GM23248 (cell line): ENCODE measurements at regions not wholly inside any gene's neighbourhood (a gene's known extent, or its start where the extent isn't known, plus 50 kb on each side); places are given as distances from the start of the nearest gene placed in this dataset.

Experiments
- EZH2 ChIP-seq: fragments of 200-600 bp; sonication (generic); IDR thresholded peaks from 2 replicates; pipeline ENCODE4 v1.6.1; 2018; ENCODE audit warnings: antibody characterized with exemption, mild to moderate bottlenecking; ENCODE audit not compliant: insufficient read depth, poor library complexity, severe bottlenecking
- EZH2phosphoT487 ChIP-seq: fragments of 200-600 bp; sonication (generic); IDR thresholded peaks from 2 replicates; pipeline ENCODE4 v1.6.1; 2018; ENCODE audit warnings: antibody characterized with exemption, moderate library complexity, mild to moderate bottlenecking, low read depth; ENCODE audit not compliant: insufficient read depth

DNA sequence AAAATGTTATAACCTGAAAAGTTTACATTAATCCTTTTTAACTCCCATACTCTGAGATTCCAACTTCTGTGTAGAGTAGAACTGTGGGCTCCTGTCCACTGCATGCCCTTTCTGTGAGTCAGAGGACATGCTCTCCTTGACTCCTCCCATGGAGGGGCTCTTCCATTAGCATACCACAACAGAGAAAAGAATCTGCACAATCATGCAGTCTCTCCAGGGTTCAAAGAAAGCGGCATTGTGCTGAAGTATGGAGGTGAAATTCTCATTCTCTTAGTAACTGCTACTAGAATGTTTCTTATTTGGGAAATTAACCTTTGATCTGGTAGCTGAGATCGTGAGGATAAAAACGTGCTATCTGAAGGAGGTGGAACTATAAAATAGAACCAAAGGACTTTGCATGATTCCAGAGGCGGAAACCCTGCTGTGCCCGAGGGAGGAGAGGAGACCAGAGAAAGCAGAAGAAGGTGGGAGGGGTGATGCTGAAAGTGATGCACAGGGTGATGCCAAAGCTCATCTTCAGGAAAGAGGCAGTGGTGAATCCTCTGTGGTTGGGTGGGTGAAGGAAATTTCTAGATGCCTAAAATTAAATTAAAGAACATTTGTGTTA, 202.2 kb upstream of the PCSK2 start:
- TF ChIP-seq EZH2 (no peak), EZH2phosphoT487 (no peak)
